WERI-Rb-1 (cell line): ENCODE measurements at regions not wholly inside any gene's neighbourhood (a gene's known extent, or its start where the extent isn't known, plus 50 kb on each side); places are given as distances from the start of the nearest gene placed in this dataset.

Source experiments
- DNase-seq: peaks from one replicate; pipeline ENCODE4 v3.0.0-alpha.2; 2020
- H3K27ac ChIP-seq: fragments of 250-450 bp; sonication (Bioruptor Pico); 2 replicates; pipeline ENCODE4 v1.5.1; 2020; ENCODE audit warnings: mild to moderate bottlenecking, moderate library complexity
- H3K27me3 ChIP-seq: fragments of 250-450 bp; sonication (Bioruptor Pico); 2 replicates; pipeline ENCODE4 v1.5.1; 2021; ENCODE audit warnings: mild to moderate bottlenecking, low read depth, moderate library complexity; ENCODE audit not compliant: insufficient read depth, severe bottlenecking
- H3K36me3 ChIP-seq: fragments of 250-450 bp; sonication (Bioruptor Pico); 2 replicates; pipeline ENCODE4 v1.5.1; 2020; ENCODE audit warnings: mild to moderate bottlenecking, moderate library complexity
- H3K4me3 ChIP-seq: 2 replicates; pipeline ENCODE4 v1.5.1; 2011; ENCODE audit warnings: low read depth, mild to moderate bottlenecking, control low read depth, low read length
- H3K9me3 ChIP-seq: fragments of 250-450 bp; sonication (Bioruptor Pico); 2 replicates; pipeline ENCODE4 v1.5.1; 2021; ENCODE audit warnings: mild to moderate bottlenecking, moderate library complexity; ENCODE audit not compliant: severe bottlenecking
- TF ChIP-seq, protein P1 (sequence below): IDR thresholded peaks from 2 replicates; pipeline ENCODE4 v1.5.1; 2011; ENCODE audit warnings: low read depth, mild to moderate bottlenecking, control low read depth, inconsistent platforms, low read length

DNA sequence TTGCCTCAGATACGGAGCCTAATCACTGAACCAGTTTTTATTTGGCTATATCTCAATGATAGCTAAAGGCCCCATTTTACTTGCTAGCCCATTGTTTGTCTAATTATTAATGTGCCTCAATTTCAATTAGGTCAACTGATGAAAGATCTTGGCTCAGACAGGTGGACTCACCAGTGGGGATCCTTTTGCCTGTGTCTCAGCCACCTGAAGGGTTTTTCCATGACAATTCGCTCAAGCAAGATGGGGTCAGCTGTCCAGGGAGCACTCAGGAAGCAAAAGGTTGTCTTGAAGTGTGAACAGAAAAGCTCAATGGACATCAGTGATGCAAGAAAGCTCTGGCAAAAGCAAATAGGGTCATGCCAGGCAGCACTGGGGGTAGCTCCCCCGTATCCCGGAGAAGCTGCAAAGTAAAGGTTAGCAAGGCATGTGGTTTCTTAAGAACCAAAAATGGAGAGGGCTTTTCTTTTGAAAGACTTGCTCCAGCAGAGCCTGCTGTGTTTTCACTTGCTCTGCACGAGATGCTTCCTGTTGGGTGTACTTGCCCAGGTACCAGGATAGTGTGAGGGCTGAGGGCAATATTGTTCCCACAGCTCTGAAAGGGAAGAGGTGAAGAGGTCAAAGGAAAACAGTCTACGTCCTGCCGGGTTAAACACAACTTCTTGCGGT lies 541.2 kb upstream of the CDH5 start:
- Histone ChIP-seq H3K9me3 (no peaks in the 10 kb centered on the region), H3K27ac (no peak overlapping the region), H3K27me3 (no peaks in the 10 kb centered on the region), H3K4me3 (no peak overlapping the region), H3K36me3 (no peaks in the 10 kb centered on the region)
- DNase-seq, result no peak
- TF ChIP-seq, protein P1, sequence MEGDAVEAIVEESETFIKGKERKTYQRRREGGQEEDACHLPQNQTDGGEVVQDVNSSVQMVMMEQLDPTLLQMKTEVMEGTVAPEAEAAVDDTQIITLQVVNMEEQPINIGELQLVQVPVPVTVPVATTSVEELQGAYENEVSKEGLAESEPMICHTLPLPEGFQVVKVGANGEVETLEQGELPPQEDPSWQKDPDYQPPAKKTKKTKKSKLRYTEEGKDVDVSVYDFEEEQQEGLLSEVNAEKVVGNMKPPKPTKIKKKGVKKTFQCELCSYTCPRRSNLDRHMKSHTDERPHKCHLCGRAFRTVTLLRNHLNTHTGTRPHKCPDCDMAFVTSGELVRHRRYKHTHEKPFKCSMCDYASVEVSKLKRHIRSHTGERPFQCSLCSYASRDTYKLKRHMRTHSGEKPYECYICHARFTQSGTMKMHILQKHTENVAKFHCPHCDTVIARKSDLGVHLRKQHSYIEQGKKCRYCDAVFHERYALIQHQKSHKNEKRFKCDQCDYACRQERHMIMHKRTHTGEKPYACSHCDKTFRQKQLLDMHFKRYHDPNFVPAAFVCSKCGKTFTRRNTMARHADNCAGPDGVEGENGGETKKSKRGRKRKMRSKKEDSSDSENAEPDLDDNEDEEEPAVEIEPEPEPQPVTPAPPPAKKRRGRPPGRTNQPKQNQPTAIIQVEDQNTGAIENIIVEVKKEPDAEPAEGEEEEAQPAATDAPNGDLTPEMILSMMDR, result no peak

DNA sequence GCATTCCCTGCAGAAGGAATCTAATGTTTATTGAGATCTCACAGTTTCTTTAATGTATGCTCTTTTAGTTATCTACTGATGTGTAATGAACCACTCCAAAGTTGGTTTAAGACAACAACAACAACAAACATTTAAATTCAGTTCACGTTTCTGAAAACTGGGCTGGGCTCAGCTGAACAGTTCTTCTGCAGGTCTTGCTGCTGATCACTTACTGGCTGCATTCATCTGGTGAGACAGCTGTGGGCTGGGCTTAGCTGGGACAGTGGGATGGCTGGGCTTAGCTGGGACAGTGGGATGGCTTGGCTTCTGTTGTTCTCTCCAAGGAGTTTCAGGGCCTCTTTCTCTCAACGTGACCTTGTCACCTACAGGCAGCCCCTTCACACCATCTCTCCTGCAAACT lies 544.3 kb upstream of the CDH5 start:
- no peaks in the 10 kb centered on the region for H3K27me3 ChIP-seq
- TF ChIP-seq, protein P1, result no peak
- H3K27ac ChIP-seq, result no peak overlapping the region
- no peak overlapping the region for H3K4me3 ChIP-seq
- no peaks in the 10 kb centered on the region for H3K36me3 ChIP-seq
- H3K9me3 ChIP-seq, result no peaks in the 10 kb centered on the region
- DNase-seq, result no peak

DNA sequence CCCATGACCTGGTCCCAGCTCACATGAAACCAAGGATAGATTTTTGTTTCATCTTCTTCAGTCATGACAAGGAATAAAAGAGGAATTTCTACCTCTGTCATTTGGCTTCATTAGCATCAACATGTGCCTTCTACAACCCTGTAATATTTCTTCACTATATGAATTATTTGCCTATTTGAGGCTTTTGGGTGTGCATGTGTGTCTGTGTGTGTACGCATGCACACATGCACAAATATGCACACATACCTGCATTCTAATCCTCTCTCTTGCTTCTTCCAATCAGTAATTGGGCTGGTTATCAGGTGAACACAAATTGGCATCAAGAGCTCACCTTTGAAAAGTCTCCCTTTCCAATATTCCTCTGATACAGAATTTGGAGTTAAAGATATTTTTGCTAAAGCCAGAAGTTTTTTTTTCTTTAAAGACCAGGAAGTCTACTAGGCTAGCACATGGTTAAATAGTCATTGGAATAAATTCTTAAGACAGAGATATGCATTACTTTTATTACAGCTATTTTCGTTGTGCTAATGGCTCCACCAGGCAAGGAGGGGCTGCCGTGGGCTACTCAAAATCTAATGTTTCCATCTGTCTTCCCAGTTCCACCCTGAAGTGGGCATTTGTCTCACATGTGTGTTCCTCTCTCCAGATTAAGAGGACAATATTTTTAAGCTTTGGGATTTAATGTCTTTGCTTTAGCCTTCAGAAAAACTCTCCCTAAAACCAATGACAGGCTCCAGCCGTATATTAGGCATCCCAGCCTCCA lies 547.2 kb upstream of the CDH5 start:
- TF ChIP-seq, protein P1, result no peak
- H3K36me3 ChIP-seq, result no peaks in the 10 kb centered on the region
- H3K9me3 ChIP-seq, result peaks cover 2% of the 10 kb centered on the region
- no peak overlapping the region for H3K4me3 ChIP-seq
- no peaks in the 10 kb centered on the region for H3K27me3 ChIP-seq
- no peak for DNase-seq
- H3K27ac ChIP-seq, result no peak overlapping the region

DNA sequence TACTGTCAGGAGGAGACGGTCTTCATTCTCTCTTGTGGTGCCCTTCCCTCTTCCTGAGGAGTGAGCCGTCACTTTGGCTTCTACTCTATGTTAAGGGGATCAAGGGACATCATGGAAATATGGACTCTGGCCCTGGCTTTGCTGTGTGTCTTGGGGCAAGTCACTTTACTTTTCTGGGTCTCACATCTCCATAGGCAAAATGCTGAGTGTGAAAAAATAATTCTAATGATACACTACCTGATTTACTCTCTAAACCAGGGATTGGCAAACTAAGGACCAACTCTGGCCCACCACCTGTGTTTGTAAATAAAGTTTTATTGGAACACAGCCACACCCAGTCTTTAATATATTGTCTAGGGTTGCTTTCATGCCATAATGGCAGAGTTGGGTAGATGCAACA lies 548.7 kb upstream of the CDH5 start:
- TF ChIP-seq, protein P1, result no peak

DNA sequence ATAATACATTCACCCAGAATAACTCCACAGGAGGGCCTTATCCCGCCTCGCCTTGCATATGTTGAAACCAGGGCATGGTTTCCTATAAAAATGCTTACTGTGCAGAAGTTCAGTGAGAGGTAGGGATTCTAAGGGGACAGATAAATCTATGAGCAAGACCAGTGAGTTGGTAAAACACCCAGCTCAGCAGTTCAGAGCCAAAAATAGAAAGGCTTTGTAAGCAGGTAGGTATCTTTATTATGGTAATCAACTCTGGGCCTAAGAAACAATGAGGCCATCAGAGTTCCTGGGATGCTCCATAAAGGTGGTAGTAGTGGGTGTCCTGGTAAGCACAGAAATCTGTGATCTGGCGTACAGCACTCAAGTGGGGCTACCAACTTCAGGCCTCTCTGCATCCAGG lies 549.4 kb upstream of the CDH5 start:
- TF ChIP-seq, protein P1, result no peak
- DNase-seq, result no peak
- Histone ChIP-seq H3K4me3 (no peak overlapping the region), H3K27me3 (no peaks in the 10 kb centered on the region), H3K9me3 (peaks cover 2% of the 10 kb centered on the region), H3K27ac (no peak overlapping the region), H3K36me3 (no peaks in the 10 kb centered on the region)

More for the DNA sequence above, 548.7 kb upstream of the CDH5 start:
- no peak for DNase-seq
- H3K36me3 ChIP-seq, result no peaks in the 10 kb centered on the region
- no peaks in the 10 kb centered on the region for H3K27me3 ChIP-seq
- peaks cover 2% of the 10 kb centered on the region for H3K9me3 ChIP-seq
- no peak overlapping the region for H3K27ac ChIP-seq
- no peak overlapping the region for H3K4me3 ChIP-seq
